ENCODE measurements at regions not wholly inside any gene's neighbourhood (a gene's known extent, or its start where the extent isn't known, plus 50 kb on each side); places are given as distances from the start of the nearest gene placed in this dataset.

- no peaks in the 10 kb centered on the region for H3K9me3 ChIP-seq (ENCODE audit: control insufficient read depth, insufficient read depth, low read depth, low read length)
- no peak for TF ChIP-seq ZNF518A (tag by site-specific recombination; conservative IDR thresholded peaks at IDR 0.05; ENCODE audit: low read depth)
- TF ChIP-seq, protein P1, sequence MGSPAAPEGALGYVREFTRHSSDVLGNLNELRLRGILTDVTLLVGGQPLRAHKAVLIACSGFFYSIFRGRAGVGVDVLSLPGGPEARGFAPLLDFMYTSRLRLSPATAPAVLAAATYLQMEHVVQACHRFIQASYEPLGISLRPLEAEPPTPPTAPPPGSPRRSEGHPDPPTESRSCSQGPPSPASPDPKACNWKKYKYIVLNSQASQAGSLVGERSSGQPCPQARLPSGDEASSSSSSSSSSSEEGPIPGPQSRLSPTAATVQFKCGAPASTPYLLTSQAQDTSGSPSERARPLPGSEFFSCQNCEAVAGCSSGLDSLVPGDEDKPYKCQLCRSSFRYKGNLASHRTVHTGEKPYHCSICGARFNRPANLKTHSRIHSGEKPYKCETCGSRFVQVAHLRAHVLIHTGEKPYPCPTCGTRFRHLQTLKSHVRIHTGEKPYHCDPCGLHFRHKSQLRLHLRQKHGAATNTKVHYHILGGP (tag by site-specific recombination; IDR thresholded peaks at IDR 0.05), result no peak
- TF ChIP-seq ZNF280D (tag by site-specific recombination; IDR thresholded peaks at IDR 0.05), result no peak
- TF ChIP-seq ZNF791 (tag by site-specific recombination; IDR thresholded peaks at IDR 0.05), result no peak
- TF ChIP-seq ZNF416 (tag by site-specific recombination; IDR thresholded peaks at IDR 0.05), result no peak
- TF ChIP-seq MZF1 (tag by site-specific recombination; IDR thresholded peaks at IDR 0.05; ENCODE audit: borderline replicate concordance), result no peak
- TF ChIP-seq ZNF830 (tag by site-specific recombination; IDR thresholded peaks at IDR 0.05; ENCODE audit: low read depth), result no peak
- no peak for TF ChIP-seq ZNF707 (tag by site-specific recombination; IDR thresholded peaks at IDR 0.05)
- no peak for TF ChIP-seq ZFP3 (tag by site-specific recombination; IDR thresholded peaks at IDR 0.05; ENCODE audit: low read depth)
- no peak for TF ChIP-seq ZNF148 (tag by site-specific recombination; IDR thresholded peaks at IDR 0.05; ENCODE audit: borderline replicate concordance)
- TF ChIP-seq ZNF140 (tag by site-specific recombination; IDR thresholded peaks at IDR 0.05), result no peak
- TF ChIP-seq ZNF610 (tag by site-specific recombination; IDR thresholded peaks at IDR 0.05; ENCODE audit: borderline replicate concordance), result no peak
- TF ChIP-seq, protein P2, sequence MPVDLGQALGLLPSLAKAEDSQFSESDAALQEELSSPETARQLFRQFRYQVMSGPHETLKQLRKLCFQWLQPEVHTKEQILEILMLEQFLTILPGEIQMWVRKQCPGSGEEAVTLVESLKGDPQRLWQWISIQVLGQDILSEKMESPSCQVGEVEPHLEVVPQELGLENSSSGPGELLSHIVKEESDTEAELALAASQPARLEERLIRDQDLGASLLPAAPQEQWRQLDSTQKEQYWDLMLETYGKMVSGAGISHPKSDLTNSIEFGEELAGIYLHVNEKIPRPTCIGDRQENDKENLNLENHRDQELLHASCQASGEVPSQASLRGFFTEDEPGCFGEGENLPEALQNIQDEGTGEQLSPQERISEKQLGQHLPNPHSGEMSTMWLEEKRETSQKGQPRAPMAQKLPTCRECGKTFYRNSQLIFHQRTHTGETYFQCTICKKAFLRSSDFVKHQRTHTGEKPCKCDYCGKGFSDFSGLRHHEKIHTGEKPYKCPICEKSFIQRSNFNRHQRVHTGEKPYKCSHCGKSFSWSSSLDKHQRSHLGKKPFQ (tag by site-specific recombination; IDR thresholded peaks at IDR 0.05), result no peak
- TF ChIP-seq ZNF184 (tag by site-specific recombination; IDR thresholded peaks at IDR 0.05), result no peak
- no peak for TF ChIP-seq ZNF560 (tag by site-specific recombination; IDR thresholded peaks at IDR 0.05; ENCODE audit: borderline replicate concordance)
- TF ChIP-seq ZFP69B (tag by site-specific recombination; IDR thresholded peaks at IDR 0.05), result no peak
- no peaks in the 10 kb centered on the region for H3K4me1 ChIP-seq (ENCODE audit: control insufficient read depth, insufficient read depth, low read length)
- ChIA-PET CTCF (interaction anchor here (0.7 kb wide), 2 partner anchors 203 to 568 kb away, joined by 3 read pairs; no protein-coding TSS in a partner anchor), POLR2A (interaction anchor here (0.9 kb wide), 1 partner anchor 175 kb away, joined by 4 read pairs; the partner anchor contains the start of gene KLF6)
- no peak overlapping the region for H3K27ac ChIP-seq (ENCODE audit: extremely low read depth, low read depth, low read length)
- no peak overlapping the region for H3K4me3 ChIP-seq (ENCODE audit: low read depth, low read length)
- no peaks in the 10 kb centered on the region for H3K36me3 ChIP-seq (ENCODE audit: control insufficient read depth in 2 of 2, insufficient read depth in 1 of 2, low read length in 2 of 2)
Measured at GRCh38 chr10:3960496-3960895, 175.5 kb upstream of the KLF6 start.
